22Rv1 (cell line): ENCODE measurements at regions not wholly inside any gene's neighbourhood (a gene's known extent, or its start where the extent isn't known, plus 50 kb on each side); places are given as distances from the start of the nearest gene placed in this dataset.

Experiments used
- CTCF ChIP-seq: fragments of 450-650 bp; IDR thresholded peaks from 2 replicates; pipeline ENCODE4 v1.5.1; 2017; ENCODE audit warnings: mild to moderate bottlenecking
- ZFX ChIP-seq: fragments of 450-650 bp; IDR thresholded peaks from 2 replicates; pipeline ENCODE4 v1.6.1; 2017; ENCODE audit warnings: antibody characterized with exemption, borderline replicate concordance

GRCh38 chr5:135106610-135107471 is 72.8 kb upstream of the PITX1 start:
- TF ChIP-seq CTCF (no peak), ZFX (no peak)
